Lower lobe of right lung (tissue), 2 donors: ENCODE measurements at regions not wholly inside any gene's neighbourhood (a gene's known extent, or its start where the extent isn't known, plus 50 kb on each side); places are given as distances from the start of the nearest gene placed in this dataset.

Source experiments
- ATAC-seq, 2 donors: fragments of 200-7000 bp; cut with Tn5 transposase; one replicate each; pipeline ENCODE4 v1.9.1; 2020 to 2022; ENCODE audit warnings: mild to moderate bottlenecking in 2 of 2, moderate library complexity in 2 of 2
- DNase-seq: peaks from one replicate; pipeline ENCODE4 v3.0.0-alpha.2; 2020
- H3K27ac ChIP-seq: fragments of 200-600 bp; one replicate; pipeline ENCODE4 v1.8.0; 2022
- H3K27me3 ChIP-seq: fragments of 200-600 bp; one replicate; pipeline ENCODE4 v1.8.0; 2022; ENCODE audit warnings: low read depth
- H3K36me3 ChIP-seq: fragments of 200-600 bp; one replicate; pipeline ENCODE4 v1.8.0; 2022; ENCODE audit warnings: mild to moderate bottlenecking
- H3K4me1 ChIP-seq: fragments of 200-600 bp; one replicate; pipeline ENCODE4 v1.8.0; 2022
- H3K4me3 ChIP-seq: fragments of 200-600 bp; one replicate; pipeline ENCODE4 v1.8.0; 2022; ENCODE audit warnings: mild to moderate bottlenecking
- H3K9me3 ChIP-seq: fragments of 200-600 bp; one replicate; pipeline ENCODE4 v1.8.0; 2022
- CTCF ChIP-seq: fragments of 200-600 bp; IDR thresholded peaks from one replicate; pipeline ENCODE4 v1.8.0; 2022; ENCODE audit warnings: antibody characterized with exemption, mild to moderate bottlenecking
- intact Hi-C: fragments of 100-400 bp; cut with DNase I; formaldehyde crosslinking; loops from one replicate; pipeline ENCODE4 v1.11.0; 2022
- donor health status: DM: no; HTN: yes; CAD: no; lungs with severe emphysema.

DNA sequence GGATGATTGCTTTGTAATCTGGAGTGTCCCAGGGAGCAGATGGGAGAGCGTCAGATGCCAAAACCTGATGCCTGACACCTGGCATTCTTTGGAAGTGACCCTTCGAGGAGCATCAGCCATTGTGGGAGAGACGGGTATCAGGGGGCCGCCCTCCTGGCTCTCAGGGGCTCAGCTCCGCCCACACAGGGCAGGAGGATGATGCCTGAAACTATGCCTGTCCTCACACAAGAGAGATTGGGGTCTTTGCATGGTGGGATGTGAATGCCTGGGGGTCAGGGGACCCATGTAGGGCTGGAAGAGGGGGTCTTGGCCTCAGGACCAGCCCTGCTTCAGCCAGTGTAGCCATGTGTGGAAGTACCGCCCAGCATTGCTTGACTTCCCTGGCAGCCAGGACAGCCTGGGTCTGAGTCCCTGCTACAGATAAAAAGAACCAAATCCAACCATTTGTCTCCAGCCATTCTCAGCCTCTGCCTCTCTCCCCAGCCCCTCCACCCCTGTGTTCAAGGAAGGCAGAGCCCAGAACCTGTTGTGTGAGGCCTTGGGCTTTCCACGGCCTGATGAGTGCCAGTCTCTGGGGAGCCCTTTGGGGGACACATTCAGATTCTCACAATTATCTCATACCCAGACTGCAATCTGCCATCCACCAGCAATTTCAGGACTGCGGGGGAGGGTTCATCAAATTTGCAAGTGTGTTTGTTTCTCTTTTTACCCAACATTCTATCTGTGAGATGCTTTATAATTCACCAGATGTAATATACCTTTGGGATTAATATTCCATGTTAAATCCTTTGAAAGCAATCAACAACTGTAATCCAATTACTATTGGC lies 371.2 kb downstream of the PREX1 start:
- peaks cover 18% of the 10 kb centered on the region for H3K27me3 ChIP-seq
- ATAC-seq (no peak), DNase-seq (no peak)
- H3K9me3 ChIP-seq: no peaks in the 10 kb centered on the region
- H3K4me3 ChIP-seq: no peak overlapping the region
- intact Hi-C loops: no loop called here
- H3K4me1 ChIP-seq: no peaks in the 10 kb centered on the region
- H3K36me3 ChIP-seq: no peaks in the 10 kb centered on the region
- no peak for TF ChIP-seq CTCF
- no peak overlapping the region for H3K27ac ChIP-seq

GRCh38 chr20:48455651-48456365 lies 372.0 kb downstream of the PREX1 start:
- Histone ChIP-seq H3K27me3 (peaks cover 18% of the 10 kb centered on the region), H3K27ac (no peak overlapping the region), H3K36me3 (no peaks in the 10 kb centered on the region), H3K9me3 (no peaks in the 10 kb centered on the region), H3K4me1 (no peaks in the 10 kb centered on the region), H3K4me3 (no peak overlapping the region)
- intact Hi-C loops: no loop called here
- DNase-seq (no peak), ATAC-seq (no peak)
- no peak for TF ChIP-seq CTCF

DNA sequence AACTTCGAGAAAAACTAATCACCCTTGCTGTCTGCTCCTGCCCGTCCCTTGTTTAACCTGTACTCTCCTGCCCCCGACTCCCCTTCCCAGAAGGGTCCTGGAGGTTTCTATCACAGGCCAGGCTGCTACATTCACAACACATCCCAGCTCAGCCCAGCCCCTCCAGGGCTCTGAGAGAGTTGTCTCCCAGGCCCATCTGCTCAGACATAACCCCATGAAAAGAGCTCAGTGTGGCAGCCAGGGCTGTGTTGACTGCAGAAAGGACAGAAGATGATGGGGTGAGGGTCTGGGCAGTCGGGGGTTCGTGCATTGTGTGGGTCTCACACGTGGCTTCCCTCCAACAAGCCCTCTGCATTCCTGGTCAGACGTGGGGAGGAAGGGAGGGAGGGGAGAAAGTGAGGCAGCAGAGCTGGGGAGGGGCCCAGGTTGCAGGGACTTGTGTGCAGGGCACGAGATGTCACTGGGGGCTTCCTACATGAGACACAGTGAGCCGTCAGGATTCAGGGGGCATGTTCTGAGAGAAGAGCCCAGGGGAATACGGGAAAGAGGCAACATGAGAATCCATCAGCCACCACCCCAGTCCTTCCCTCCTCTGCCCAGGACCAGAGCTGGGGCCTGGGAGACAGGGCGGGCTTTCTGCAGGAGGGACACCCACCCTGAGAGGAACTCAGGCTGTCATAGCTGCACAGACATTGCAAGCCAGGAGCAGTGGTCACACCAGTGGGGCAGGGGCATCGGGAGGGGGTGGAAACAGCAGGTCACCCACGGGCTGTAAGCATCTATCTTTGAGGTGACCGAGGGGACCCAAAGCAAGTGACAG lies 372.9 kb downstream of the PREX1 start:
- H3K27ac ChIP-seq: no peak overlapping the region
- intact Hi-C loops: no loop called here
- DNase-seq (no peak), ATAC-seq (no peak)
- no peaks in the 10 kb centered on the region for H3K9me3 ChIP-seq
- H3K27me3 ChIP-seq: peaks cover 12% of the 10 kb centered on the region
- no peak for TF ChIP-seq CTCF
- H3K4me1 ChIP-seq: no peaks in the 10 kb centered on the region
- H3K4me3 ChIP-seq: no peak overlapping the region
- H3K36me3 ChIP-seq: no peaks in the 10 kb centered on the region

DNA sequence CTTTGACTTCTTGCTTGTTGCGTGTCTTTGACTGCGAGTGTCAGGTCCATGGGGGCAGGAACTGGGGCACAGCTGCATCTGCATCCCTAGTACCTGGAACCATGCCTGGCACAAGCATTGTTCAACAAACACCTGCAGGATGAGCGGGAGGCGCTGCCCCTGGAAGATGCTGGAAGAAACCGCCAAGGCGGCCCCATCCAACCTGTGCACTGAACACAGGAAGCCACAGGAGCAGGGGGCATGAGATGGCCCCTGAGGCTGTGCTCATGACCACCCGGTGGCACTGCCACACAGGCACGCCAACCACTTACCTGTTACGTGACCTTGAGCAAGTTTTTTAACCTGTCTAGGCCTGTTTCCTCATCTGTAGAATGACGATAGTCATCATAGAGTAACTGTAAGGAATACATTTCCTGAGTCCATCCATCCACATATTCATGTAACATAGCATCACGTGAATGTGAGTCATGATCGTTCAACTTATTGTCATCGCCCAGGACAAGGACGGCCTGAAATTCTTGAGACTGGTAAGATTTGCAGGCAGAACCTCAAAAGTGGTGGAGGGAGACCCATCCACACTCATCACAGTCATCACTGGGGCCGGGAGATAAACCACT lies 374.2 kb downstream of the PREX1 start:
- ATAC-seq (no peak), DNase-seq (no peak)
- intact Hi-C loops: no loop called here
- no peaks in the 10 kb centered on the region for H3K4me1 ChIP-seq
- H3K4me3 ChIP-seq: no peak overlapping the region
- H3K27me3 ChIP-seq: peaks cover 5% of the 10 kb centered on the region
- no peak overlapping the region for H3K27ac ChIP-seq
- no peaks in the 10 kb centered on the region for H3K36me3 ChIP-seq
- no peak for TF ChIP-seq CTCF
- no peaks in the 10 kb centered on the region for H3K9me3 ChIP-seq

DNA sequence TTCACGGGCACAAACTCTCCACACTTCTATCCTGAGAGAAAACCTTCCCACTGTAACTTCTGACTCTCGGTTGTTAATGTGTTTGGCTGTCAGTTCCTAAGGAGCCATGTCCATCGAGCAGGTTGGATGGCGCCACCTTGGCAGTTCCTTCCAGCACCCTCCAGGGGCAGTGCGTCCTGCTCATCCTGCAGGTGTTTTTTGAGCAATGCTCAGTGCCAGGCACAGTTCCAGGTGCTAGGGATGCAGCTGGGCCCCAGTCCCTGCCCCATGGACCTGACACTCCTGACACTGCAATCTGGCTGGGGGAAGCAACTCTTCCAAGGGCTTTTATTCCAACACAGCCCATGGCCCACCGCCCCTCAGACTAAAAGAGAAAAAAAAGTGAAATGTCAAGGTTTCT lies 376.4 kb downstream of the PREX1 start:
- no peaks in the 10 kb centered on the region for H3K9me3 ChIP-seq
- intact Hi-C loops: no loop called here
- H3K36me3 ChIP-seq: no peaks in the 10 kb centered on the region
- no peak overlapping the region for H3K27ac ChIP-seq
- DNase-seq: no peak
- H3K4me3 ChIP-seq: no peak overlapping the region
- no peak for ATAC-seq
- TF ChIP-seq CTCF: no peak
- no peaks in the 10 kb centered on the region for H3K4me1 ChIP-seq
- H3K27me3 ChIP-seq: peaks cover 4% of the 10 kb centered on the region
